Thyroid gland (tissue), 4 donors: ENCODE measurements at regions not wholly inside any gene's neighbourhood (a gene's known extent, or its start where the extent isn't known, plus 50 kb on each side); places are given as distances from the start of the nearest gene placed in this dataset.

Experiments
- DNase-seq, 2 donors: peaks; one replicate each; pipeline ENCODE4 v3.0.0-alpha.2; 2019
- H3K27ac ChIP-seq, 3 donors: fragments of 200-600 bp; sonication (generic); 1 replicate in 2 of 3; 2 replicates in 1 of 3; pipeline ENCODE4 v1.5.1; 2016 to 2019; ENCODE audit warnings: mild to moderate bottlenecking in 1 of 3, moderate library complexity in 1 of 3
- H3K27me3 ChIP-seq: fragments of 200-600 bp; sonication (generic); one replicate; pipeline ENCODE4 v1.5.1; 2019
- H3K36me3 ChIP-seq, 2 donors: fragments of 200-600 bp; sonication (generic); one replicate each; pipeline ENCODE4 v1.5.1; 2016 to 2019
- H3K4me1 ChIP-seq, 2 donors: fragments of 200-600 bp; sonication (generic); one replicate each; pipeline ENCODE4 v1.5.1; 2017 to 2019
- H3K4me3 ChIP-seq, 3 donors: fragments of 200-600 bp; sonication (generic); replicated peaks in 1 of 3; 1 replicate in 2 of 3; 2 replicates in 1 of 3; pipeline ENCODE4 v1.5.1; 2016; ENCODE audit warnings: mild to moderate bottlenecking in 1 of 3
- H3K9me3 ChIP-seq: fragments of 200-600 bp; sonication (generic); one replicate; pipeline ENCODE4 v1.5.1; 2017
- POLR2A ChIP-seq, 2 donors: fragments of 450-650 bp; IDR thresholded peaks; one replicate each; pipeline ENCODE4 v1.6.1; 2017; ENCODE audit warnings: antibody characterized with exemption in 2 of 2, mild to moderate bottlenecking in 2 of 2, moderate library complexity in 1 of 2
- WGBS, 2 donors: methylation state at CpG; one replicate each; pipeline ENCODE4 v1.1.5; 2017; 5-methylcytosine and 5-hydroxymethylcytosine counted together
- intact Hi-C: fragments of 100-400 bp; cut with DNase I; formaldehyde crosslinking; loops from one replicate; pipeline ENCODE4 v1.15.1; 2023
- TF ChIP-seq, protein P1 (sequence below), 6 experiments: fragments of 200-600 bp in 3 of 6; fragments of 450-650 bp in 3 of 6; sonication (generic) in 3 of 6; IDR thresholded peaks; one replicate each; pipeline ENCODE4 v1.5.1; 2016 to 2019; ENCODE audit warnings: antibody characterized with exemption in 6 of 6, mild to moderate bottlenecking in 2 of 6, inconsistent platforms in 1 of 6, moderate library complexity in 1 of 6

DNA sequence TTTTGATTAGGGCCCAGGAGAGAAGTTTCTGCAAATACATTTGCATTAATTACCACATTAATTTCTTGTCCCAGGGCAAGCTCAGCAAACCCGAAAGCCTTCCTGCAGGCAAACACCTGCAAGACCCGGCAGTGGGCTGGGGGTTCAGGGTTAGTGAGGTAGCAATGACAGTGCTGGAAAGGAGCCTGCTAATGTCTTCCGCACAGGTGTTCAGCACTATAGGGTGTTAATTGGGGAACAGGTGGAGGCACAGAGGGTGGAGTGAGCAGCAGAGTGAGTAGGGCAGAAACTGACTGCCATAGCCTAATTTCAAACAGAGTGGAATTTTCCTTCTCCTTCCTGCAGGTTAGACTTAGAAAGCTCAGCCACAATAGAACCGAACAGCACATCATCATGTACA lies 50.9 kb upstream of the UBASH3B start:
- H3K27ac ChIP-seq = no peak overlapping the region
- H3K27me3 ChIP-seq = no peaks in the 10 kb centered on the region
- WGBS, 2 donors = 93 to 96% methylated on average over 4 of the region's 4 CpGs
- peaks cover 0 to 9% of the 10 kb centered on the region in 2 donors for H3K4me1 ChIP-seq
- no peaks in the 10 kb centered on the region for H3K36me3 ChIP-seq
- TF ChIP-seq, protein P1, sequence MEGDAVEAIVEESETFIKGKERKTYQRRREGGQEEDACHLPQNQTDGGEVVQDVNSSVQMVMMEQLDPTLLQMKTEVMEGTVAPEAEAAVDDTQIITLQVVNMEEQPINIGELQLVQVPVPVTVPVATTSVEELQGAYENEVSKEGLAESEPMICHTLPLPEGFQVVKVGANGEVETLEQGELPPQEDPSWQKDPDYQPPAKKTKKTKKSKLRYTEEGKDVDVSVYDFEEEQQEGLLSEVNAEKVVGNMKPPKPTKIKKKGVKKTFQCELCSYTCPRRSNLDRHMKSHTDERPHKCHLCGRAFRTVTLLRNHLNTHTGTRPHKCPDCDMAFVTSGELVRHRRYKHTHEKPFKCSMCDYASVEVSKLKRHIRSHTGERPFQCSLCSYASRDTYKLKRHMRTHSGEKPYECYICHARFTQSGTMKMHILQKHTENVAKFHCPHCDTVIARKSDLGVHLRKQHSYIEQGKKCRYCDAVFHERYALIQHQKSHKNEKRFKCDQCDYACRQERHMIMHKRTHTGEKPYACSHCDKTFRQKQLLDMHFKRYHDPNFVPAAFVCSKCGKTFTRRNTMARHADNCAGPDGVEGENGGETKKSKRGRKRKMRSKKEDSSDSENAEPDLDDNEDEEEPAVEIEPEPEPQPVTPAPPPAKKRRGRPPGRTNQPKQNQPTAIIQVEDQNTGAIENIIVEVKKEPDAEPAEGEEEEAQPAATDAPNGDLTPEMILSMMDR (IDR thresholded peaks at IDR 0.05) = no peak
- no peak for TF ChIP-seq POLR2A (IDR thresholded peaks at IDR 0.05)
- H3K4me3 ChIP-seq = no peak overlapping the region
- intact Hi-C loops = no loop called here
- H3K9me3 ChIP-seq = no peaks in the 10 kb centered on the region
- no peak for DNase-seq

DNA sequence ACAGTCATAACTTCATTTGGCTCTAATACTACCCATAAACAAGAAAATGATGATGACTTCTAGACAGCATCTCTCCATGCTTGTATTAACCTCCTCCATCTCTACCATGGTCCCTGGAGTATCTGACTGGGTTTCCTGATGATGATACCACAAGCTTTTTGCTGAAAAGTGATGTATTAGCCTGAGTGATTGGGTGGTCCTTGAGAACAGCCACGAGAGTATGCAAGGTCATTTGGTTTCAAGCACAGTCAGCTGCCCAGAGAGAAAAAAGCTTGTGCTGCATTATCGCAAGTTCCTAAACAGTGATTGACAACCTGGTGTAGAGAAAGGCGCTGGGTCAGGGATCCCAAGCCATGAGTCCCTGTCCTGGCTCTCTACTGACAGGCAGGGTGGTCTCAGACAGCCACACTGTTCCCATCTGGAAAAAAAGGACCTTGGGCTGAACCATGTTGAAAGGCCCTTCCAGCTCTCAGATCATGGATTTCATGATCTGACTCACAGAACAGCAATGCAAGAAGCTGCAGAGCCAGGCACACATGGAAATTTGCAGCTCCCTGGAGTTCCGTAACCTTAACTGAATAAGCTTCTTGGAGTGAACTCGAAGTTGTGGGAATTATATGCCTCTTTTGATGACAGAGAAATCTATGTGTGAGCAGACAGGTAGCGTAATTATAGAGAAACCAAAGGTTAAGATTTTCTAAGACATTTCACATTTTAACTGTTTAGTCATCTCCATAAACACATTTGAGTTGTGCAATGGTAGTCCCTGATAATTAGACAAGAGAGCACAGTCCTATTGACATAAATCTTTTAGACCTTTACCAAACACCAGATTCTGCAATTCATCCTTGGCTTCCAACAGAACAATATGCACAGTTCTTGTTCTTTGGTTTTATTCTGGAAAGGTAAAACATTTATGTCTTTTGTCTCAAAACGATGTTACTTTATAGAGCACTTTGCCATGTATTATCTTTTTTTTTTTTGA lies 54.1 kb upstream of the UBASH3B start:
- no peak for DNase-seq
- intact Hi-C loops = no loop called here
- no peak overlapping the region for H3K4me3 ChIP-seq
- H3K36me3 ChIP-seq = no peaks in the 10 kb centered on the region
- 75 to 77% methylated on average over 7 of the region's 7 CpGs for WGBS, 2 donors
- no peaks in the 10 kb centered on the region for H3K27me3 ChIP-seq
- H3K4me1 ChIP-seq = peaks cover 0 to 9% of the 10 kb centered on the region in 2 donors
- H3K27ac ChIP-seq = no peak overlapping the region
- H3K9me3 ChIP-seq = no peaks in the 10 kb centered on the region
- TF ChIP-seq POLR2A (IDR thresholded peaks at IDR 0.05) = no peak
- TF ChIP-seq, protein P1 (IDR thresholded peaks at IDR 0.05) = no peak

DNA sequence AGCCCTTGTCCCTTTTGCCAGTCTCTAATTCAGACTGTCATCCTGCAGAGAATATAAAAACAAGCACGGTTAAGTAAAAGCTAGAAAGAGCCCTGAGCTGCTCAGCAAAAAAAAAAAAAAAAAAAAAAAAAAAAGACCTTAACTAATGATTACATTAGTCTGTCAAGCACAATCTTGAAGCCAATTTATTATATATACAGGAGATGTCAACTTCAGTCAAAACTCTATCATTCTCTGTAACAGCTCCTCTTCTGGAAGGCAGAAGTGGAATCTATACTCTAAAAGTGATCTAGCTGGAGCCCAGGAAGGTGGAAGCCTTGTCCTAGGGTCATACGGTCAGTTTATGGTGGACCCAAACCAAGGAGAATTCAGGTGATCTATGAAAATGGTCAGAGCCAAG lies 55.2 kb upstream of the UBASH3B start:
- DNase-seq = no peak
- 86 to 91% methylated on average over 2 of the region's 2 CpGs for WGBS, 2 donors
- no peaks in the 10 kb centered on the region for H3K9me3 ChIP-seq
- H3K36me3 ChIP-seq = no peaks in the 10 kb centered on the region
- H3K27me3 ChIP-seq = no peaks in the 10 kb centered on the region
- H3K4me3 ChIP-seq = no peak overlapping the region
- TF ChIP-seq, protein P1 (IDR thresholded peaks at IDR 0.05) = no peak
- TF ChIP-seq POLR2A (IDR thresholded peaks at IDR 0.05) = no peak
- intact Hi-C loops = no loop called here
- peaks cover 0 to 9% of the 10 kb centered on the region in 2 donors for H3K4me1 ChIP-seq
- no peak overlapping the region for H3K27ac ChIP-seq

DNA sequence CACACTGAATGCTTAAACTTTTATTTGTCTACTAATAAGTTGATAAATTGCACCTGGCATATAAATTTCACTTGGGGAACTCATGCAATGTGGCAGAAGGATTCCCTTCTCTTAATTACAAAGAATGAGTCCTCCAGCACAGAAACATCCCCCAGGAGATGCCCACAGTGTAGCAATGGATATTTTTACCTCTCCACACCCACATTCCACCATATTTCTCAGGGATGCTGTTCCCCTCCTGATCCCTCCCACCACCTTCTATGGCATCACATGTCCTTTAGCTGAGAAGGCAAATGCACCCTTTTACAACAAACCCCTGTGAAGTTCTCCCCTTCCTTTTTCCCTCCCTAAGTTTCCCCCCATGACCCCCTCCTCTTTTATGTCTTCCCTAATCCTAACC lies 56.1 kb upstream of the UBASH3B start:
- no peak overlapping the region for H3K27ac ChIP-seq
- no peaks in the 10 kb centered on the region for H3K36me3 ChIP-seq
- TF ChIP-seq, protein P1 (IDR thresholded peaks at IDR 0.05) = no peak
- no peak for TF ChIP-seq POLR2A (IDR thresholded peaks at IDR 0.05)
- intact Hi-C loops = no loop called here
- H3K4me3 ChIP-seq = no peak overlapping the region
- H3K4me1 ChIP-seq = peaks cover 0 to 2% of the 10 kb centered on the region in 2 donors
- H3K27me3 ChIP-seq = no peaks in the 10 kb centered on the region
- no peak for DNase-seq
- H3K9me3 ChIP-seq = no peaks in the 10 kb centered on the region

DNA sequence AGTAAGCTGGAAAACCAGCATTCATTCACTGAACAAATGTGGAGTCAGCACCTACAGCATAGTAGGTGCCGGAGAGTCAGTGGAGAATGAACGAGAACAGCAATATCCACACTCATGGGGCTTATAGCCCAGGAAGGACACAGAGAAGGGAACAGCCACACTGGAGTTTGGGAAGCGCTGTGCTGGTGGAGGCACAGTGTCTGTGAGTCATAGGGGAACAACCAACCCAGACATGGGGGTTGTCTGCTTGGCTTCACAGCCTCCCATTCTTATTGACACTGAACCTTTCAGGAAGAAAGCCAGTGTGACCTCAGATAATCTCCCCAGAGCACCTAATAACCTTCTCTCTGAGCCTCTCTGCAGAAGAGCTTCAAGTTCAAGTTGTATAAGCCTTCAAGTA lies 56.6 kb upstream of the UBASH3B start:
- H3K4me1 ChIP-seq = no peaks in the 10 kb centered on the region
- TF ChIP-seq, protein P1 (IDR thresholded peaks at IDR 0.05) = no peak
- no peak for TF ChIP-seq POLR2A (IDR thresholded peaks at IDR 0.05)
- no peak overlapping the region for H3K27ac ChIP-seq
- intact Hi-C loops = no loop called here
- H3K27me3 ChIP-seq = no peaks in the 10 kb centered on the region
- H3K4me3 ChIP-seq = no peak overlapping the region
- no peaks in the 10 kb centered on the region for H3K36me3 ChIP-seq
- no peak for DNase-seq
- H3K9me3 ChIP-seq = no peaks in the 10 kb centered on the region
- 93 to 95% methylated on average over 3 of the region's 3 CpGs for WGBS, 2 donors
